HG02884 (cell line): ENCODE measurements at regions not wholly inside any gene's neighbourhood (a gene's known extent, or its start where the extent isn't known, plus 50 kb on each side); places are given as distances from the start of the nearest gene placed in this dataset.

Experiments
- ATAC-seq: cut with Tn5 transposase; IDR thresholded peaks from one replicate; pipeline ENCODE4 v1.9.1; 2021; ENCODE audit warnings: mild to moderate bottlenecking, moderate library complexity; ENCODE audit not compliant: unreplicated experiment

DNA sequence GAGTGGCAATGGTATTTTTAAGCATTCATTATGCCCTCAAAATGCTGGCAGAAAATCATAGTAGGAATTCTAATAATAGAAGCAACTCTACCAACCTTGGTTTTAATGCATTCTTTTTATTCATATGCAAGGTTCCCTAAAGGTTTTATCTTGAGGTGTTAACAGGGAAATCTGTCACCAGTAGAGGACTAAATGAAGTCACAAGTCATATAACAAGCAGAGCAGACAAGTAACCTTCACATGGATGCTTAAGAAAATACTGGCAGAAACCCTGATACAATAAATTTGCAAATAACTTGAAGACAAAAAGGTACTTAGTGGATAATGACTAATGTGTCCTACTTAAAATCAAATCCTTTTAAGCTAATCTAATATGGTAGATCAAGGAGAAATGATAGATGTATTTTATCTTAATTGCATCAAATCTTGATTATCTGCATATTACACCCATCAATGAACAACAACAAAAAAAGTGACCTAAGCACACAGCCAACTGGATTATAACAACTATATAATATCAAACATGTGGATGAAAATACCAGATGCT is 73.3 kb downstream of the RFC3 start:
- no peak for ATAC-seq

DNA sequence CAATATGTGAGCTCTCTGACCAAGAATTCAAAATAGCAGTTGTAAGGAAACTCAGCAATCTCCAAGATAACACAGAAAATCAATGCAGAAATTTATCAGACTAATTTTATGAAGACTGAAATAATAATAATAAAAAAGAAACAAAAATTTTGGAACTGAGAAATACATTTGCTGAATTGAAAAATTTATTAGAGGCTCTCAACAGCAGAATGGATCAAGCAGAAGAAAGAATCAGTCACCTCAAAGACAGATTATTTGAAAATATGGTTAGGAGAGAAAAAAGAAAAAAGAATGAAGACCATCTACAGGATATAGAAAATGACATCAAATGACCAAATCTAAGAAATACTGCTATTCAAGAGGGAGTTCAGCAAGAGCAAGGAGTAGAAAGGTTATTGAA is 75.6 kb downstream of the RFC3 start:
- no peak for ATAC-seq

DNA sequence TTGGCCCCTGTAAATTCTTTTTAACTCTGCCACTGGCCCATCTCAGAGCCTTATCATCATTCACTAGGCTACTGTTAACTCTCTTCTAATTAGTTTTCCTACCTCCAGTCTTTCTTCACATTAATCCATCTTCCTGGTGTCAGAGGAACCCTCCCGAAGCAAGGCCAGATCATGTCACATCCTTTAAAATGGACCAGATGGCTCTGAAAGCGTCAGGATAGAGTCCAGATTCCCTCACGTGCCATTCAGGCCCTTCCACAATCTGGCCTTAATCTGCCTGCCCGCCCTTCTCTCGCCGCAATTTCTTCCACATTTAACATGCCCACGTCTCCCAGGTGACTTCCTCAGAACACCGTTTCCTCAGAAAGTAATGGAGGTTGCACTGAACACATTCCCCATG is 86.5 kb downstream of the RFC3 start:
- ATAC-seq = no peak

DNA sequence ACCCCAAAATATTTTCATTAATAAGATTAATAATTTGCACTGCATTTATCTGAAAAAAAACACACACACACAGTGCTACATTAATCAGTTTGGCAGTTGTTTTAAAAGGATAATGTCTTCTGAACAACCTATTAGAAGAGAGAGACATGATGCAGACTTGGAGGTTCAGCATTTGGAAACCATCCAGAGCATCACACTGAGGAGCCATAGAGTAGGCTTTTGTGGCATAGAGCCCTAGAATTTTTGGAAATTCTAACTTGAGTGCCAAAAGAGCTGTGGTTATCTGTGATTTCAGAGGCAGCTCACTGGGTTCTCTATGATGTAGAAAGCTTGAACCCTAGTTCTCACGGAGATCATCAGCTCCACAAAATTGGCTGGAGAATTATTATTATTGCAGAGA is 90.2 kb downstream of the RFC3 start:
- no peak for ATAC-seq

DNA sequence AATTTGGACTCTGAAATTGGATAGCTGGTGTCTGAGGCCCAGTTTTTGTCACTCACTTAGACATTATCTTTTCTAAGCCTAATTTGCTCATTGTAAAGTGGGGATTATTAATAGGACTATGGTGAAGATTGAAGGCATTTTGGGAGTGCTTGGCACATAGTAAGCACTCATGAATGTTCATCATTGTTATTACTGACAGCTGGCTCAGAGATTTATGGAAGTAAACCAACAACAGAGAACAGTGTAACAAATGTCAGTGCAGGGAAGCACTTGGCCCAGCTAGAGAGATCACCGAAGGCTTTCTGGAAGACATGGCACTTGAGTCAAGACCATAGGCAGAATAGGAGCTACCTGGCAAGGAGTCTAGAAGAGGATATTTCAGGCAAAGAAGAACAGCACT is 92.3 kb downstream of the RFC3 start:
- ATAC-seq = no peak

DNA sequence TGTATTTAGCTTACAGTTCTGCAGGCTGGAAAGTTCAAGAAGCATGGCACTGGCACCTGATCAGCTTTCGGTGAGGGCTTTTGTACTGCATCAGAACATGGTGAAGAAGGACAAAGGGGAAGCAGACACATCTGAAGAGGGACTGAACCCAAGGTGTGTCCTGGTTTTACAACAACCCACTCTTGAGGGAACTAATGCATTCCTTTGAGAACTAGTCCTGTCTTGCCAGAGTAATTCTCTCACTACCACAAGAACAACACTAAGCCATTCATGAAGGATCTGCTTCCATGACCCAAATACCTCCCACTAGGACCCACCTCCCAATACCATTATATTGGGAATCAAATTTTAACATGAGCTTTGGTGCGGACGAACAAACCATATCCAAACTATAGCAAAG is 93.6 kb downstream of the RFC3 start:
- no peak for ATAC-seq

DNA sequence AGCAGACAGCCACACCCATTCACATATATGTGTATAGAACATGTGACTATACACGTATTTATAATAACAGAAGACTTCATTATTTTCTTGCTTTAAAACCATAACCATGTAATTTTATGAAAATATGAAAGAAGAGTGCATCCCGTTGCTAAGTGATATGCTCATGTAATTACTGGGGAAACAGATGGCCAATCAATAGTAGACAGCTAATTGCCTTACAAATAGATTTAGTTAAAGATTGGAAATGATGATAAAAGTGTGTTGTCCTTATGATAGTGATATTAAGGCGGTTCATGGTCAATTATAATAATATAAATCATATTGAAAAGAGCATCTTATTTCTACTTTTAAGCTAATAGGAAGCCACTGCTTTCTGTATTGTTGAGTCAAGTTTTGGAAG is 95.9 kb downstream of the RFC3 start:
- no peak for ATAC-seq

DNA sequence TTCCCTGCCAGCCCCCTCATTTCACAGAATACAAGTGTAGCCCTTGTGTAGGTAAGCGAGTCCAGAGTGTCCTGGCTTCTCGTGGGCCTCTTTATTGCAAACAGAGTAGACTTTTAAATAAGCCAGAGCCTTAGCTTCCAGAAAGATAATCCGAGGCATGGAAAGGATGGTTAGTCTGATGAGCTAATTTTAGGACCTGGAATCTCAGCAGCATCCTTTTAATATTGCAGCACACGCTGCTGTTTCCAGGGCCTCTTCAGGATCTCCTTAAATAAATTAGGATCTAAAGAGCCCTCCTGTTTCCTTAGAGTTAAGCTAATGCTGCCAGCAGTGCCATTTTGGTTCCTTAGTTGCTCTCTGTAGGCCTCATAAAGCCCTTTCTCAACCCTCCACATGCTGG is 99.2 kb downstream of the RFC3 start:
- no peak for ATAC-seq

DNA sequence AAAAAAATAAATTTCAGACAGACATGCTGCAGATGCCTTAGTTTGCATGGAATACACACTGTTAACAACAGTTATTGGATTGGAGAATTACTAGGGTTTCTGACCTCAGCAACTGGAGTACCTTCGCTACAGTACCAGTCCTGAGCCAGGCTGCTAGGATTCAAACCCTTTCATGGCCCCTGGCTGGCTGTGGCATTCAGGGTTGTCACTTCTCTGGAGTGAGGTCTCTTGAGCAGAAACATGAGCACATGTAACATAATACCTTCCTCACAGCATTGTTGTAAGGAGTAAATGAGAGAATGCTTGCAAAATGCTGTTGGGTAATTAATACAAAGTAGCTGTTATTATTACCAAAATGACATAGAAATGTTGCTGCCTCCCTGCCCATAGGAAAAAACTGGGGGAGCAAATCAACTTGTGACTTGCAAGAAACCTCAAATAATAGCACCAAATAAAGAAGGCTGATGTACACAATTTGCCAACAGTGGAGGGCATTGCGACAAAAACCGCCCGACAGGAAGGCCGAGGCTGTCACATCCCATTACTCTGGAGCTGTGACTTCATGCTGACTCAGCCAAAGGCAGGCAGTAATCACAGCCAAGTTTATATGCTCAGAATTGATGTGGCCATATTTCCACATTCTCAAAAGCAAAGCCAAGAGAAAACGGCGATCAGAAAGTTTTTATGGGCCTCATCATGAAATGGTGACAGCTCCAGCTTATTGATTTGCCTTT is 100.4 kb downstream of the RFC3 start:
- ATAC-seq = no peak

DNA sequence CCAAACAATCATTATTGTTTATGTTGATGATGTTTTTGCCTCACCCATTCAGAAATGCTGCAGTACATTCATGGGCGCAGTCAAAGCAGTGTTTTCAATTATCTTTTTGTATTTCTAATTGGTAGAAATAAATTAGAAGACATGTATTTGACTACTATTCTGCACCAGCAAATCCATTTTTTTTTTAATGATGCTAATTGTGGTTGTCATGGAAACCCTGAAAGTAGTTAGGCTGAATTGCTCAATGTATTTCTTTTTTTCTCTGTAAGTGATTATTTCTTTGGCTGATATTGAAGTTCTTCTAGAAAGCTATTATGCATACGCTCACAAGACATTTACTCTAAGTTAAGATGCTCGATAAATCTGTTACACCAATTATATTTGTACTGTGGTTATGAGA is 101.2 kb downstream of the RFC3 start:
- ATAC-seq = no peak

DNA sequence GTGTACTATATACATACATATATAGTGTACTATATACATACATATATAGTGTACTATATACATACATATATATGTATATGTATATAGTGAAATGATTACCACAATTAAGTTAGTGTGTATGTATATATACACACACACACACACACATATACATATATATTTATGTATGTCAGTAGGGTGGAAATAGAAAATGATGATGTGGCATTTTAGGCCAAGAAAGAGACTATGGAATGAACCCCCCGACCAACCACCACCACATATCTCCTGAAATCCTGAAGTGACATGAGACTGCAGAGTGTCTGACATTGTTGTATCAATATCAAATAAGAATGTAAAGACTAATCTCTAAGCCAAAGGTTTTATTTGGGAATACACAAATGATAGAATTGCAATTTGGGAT is 107.6 kb downstream of the RFC3 start:
- ATAC-seq = no peak

DNA sequence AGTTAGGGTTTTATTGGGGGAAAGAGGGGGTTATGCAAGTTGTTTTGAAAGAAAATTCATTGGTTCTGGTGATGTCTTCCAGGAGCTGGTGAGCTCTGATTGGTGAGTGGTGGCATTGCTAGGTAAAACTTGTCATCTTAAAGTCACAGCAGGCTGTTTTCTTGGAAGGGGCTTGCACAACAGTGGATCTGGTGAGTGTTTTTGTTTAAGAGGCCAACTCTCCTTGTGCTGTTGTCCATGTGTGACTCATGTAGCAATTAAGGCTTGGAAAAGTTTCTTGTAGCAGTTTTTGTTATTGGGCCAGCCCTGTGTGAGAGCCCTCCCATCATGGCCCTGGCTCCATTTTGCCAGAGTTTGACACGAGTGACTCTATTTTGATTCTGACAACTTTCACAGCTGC is 109.4 kb downstream of the RFC3 start:
- no peak for ATAC-seq

DNA sequence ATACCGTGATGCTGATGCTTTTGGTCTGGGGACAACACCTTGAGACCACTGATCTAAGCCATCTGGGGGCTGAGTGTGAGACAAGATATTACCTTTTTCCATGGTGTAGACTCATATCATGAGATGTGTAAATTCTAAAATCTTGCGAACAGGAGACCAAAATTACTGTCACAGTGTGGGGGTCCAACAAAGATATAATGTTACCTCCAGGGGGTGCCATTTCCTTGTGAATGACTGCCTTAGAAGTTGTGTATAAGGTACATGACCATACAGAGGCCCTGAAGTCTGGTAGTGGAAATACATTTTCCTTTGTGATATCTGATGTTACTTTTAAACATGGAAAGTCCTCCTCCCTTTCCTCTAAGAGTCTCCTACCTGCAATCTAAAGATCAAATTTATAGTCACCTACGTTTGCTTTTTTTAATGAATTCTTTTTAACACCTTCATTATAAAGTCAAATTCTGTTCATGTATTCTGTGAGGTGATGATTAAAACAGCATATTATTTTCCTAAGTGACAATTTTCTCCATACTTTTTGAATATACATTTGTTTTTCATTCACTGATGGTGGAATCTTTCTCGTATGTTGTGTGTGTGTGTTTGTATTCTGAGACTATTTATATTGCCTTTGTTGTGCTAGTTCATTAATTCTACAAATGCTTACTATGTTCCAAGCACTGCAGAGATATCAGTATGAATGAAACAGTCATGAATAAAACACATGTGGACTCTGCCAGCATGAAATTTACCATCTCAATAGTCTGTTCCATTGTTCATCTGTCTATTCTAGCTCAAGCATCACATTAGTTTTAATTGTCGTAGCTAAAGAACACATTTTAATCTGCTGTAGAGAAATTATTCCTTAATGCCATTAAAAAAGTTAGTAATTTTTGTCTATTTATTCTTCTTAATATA is 113.7 kb downstream of the RFC3 start:
- peak; percentile 82 for ATAC-seq

DNA sequence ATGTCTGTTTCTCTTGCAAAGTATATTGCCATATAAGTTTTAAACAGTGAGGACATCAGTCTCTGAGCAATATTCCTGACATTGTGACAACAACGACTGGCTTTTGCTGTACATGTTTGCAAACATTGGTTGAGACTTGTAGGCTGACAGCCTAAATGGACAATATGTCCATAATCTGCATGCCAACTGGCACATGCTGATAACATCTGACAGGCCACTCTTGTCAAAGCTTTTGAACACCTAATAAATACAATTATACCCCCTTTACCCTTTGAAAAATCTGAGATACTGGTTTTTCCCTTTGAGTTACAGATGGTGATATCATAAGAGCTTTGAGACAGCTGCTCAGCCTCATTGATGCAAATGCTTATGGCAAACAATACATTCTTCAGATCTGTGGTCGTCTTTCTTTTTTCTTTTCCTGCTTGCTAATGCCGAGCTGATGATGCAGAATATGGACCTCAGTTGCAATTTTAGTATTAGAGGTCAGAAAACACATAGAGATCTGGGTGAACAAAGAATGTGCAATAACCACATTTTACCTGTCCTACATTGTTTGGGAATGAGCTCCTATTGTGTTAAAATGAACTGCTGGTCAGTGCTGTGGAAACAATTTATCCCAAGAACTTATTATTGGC is 114.9 kb downstream of the RFC3 start:
- ATAC-seq = no peak

DNA sequence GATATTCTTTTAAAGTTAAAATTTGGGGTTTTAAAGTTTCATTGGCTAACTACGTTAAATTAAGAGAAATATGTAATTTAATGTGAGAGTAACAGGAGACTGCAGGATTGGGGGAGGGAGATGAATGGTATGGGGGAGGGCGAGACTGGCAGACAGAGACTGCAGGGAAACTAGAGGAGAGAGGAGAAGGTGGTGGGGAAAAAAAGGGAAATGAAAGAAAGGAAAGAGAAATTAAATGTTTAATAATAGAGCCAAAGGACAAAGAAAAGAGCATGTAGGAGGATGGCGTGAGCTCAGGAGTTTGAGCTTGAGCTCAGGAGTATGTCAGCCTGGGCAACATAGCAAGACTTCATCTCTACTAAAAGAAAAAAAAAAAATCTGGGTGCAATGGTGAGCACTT is 115.9 kb downstream of the RFC3 start:
- no peak for ATAC-seq

DNA sequence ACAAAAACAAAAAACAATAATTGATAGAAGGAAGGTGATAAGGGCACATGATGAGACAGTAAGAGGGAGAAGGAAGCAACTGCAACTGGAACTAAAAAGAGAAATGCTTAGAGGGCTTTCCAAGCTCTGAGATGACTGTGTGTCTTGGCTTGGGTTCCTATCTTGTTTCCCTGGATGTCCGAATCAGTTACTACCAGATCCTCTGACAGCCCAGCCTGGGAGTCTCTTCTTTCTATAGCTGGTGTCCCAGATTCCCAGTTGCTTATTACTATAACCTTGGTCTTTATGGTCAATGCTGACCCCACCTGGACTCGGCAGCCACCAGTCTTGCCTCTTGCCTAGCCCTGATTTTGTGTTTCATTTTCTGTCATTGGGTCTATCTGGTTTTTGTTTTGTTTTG is 116.4 kb downstream of the RFC3 start:
- no peak for ATAC-seq

DNA sequence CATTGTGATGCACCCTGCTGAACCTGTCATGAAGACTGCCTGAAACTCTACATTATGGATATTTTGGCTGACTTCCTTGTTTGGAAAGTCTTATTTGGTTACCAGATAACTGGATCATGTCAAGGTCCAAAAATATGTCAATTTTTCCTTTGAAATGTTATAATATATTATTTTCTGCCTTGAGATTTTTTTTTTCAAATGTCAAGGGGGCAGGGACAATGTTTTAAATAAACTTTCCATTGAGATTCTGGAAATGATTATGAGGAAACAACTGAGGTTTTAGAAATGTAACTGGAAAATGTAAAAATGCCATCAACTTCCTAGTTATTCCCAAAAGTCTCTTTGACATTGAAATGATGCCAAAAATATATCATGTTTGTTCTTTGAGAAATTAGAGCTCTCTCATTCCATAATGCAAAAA is 117.0 kb downstream of the RFC3 start:
- no peak for ATAC-seq

DNA sequence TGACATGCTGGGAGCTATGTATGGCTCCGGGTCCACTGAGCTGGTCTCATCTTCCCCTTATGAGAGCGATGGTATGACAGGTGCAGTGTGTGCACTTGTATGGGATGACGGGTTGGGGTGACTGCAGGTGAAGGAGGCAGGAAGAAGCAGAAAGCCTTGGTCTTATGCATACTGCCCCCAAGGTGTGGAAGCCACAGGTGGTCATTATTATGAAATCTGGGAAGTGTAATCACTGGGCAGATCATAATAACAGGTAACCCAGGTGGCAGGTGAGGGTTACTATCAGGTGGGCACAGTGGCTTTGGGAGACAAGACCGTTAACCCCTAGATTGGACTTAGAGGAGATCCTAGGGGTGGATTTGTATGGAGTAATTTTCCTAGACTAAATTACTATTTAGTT is 118.0 kb downstream of the RFC3 start:
- no peak for ATAC-seq

DNA sequence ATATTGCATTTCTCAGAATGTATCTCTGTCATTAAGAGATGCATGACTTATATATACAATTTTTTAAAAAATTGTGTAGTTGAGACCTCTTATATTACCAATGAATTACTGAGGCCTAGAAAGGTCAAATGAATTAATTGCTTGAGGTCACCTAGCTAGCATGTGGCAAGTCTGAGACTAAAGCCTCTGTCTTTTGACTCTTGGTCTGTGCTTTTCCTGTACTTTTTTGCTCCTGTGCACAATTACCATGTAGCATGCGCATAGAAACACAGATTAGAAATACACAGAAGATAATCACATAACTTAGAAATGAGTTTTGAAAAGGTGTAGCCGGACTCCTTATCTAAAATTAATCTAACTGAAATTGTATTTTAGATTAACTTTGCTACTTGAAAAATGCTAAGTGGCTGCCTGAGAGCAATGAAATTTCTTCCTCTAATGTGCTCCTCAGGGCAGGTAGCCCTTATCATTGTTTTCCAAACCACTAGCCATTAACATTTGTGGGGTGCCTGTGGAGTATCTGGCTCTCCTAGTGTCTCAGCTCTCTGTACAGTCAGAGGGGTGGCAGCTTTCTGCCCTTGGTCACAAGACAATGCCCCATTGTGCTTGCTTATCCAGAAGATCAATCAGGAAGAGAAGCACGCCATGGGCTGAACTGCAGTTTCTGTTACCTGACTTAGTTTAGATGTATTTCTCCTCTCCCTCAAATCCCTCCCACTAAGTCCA is 119.6 kb downstream of the RFC3 start:
- no peak for ATAC-seq

DNA sequence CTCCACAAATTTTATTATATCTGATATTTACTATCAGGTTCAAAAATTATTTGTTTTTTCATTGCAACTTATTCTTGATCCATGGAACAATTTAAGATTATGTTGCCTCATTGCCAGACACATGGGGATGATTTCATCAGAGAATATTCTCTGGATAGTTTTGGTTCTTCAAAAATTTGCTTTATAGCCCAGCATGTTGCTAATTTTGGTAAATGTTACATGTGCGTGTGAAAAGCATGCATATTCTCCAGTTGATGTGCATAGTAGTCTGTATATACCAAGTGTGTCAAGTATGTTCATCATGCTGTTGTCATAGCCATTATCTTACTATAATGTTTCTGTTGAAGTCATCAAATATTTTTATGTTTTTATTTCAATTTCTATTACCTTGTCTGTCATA is 122.3 kb downstream of the RFC3 start:
- ATAC-seq = no peak

DNA sequence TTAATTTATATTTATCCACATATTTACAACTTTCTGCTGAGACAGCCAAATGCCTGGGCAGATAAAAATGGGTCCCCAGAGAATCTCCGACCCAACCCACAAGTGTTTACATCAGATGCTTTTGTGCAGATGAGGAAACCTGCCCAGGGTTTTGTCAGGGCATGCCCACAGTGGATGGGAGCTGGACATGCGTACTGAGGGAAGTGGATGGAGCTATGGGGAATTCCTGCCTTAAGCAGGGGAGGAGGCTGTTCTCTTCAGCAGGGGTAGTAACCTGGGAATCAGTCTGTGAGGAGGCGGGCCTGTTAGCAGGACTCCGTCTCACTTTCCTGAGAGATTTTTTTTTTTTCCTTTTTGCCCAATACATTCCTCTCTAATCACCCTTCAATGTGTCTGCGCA is 122.9 kb downstream of the RFC3 start:
- ATAC-seq = no peak
